Endodermal cell (in vitro differentiated cells): ENCODE measurements at regions not wholly inside any gene's neighbourhood (a gene's known extent, or its start where the extent isn't known, plus 50 kb on each side); places are given as distances from the start of the nearest gene placed in this dataset.
"Not testable (repeated sequence)": the region's sequence is repeated elsewhere in the genome, so short reads cannot be mapped to it uniquely, and the experiment has no call there.

Experiments
- DNase-seq: peaks from one replicate; pipeline ENCODE4 v3.0.0-alpha.2; 2017
- H3K27ac ChIP-seq: 2 replicates; pipeline ENCODE4 v1.5.1; 2013; ENCODE audit warnings: mild to moderate bottlenecking, low read depth, low read length, moderate library complexity
- H3K27me3 ChIP-seq: 2 replicates; pipeline ENCODE4 v1.6.1; 2013; ENCODE audit warnings: mild to moderate bottlenecking, low read length, moderate library complexity; ENCODE audit not compliant: insufficient read depth, control insufficient read depth, poor library complexity, severe bottlenecking
- H3K36me3 ChIP-seq: 2 replicates; pipeline ENCODE4 v1.7.0; 2013; ENCODE audit warnings: mild to moderate bottlenecking, low read length, moderate library complexity; ENCODE audit not compliant: control insufficient read depth, insufficient read depth
- H3K4me1 ChIP-seq: one replicate; pipeline ENCODE4 v1.7.0; 2013; ENCODE audit warnings: low read length; ENCODE audit not compliant: control insufficient read depth, insufficient read depth
- H3K4me3 ChIP-seq: 2 replicates; pipeline ENCODE4 v1.5.1; 2013; ENCODE audit warnings: mild to moderate bottlenecking, low read length, moderate library complexity
- H3K9ac ChIP-seq: 2 replicates; pipeline ENCODE4 v1.6.1; 2013; ENCODE audit warnings: mild to moderate bottlenecking, low read length, moderate library complexity; ENCODE audit not compliant: poor library complexity, severe bottlenecking; ENCODE audit errors: extremely low read depth
- H3K9me3 ChIP-seq: 2 replicates; pipeline ENCODE4 v1.6.1; 2013; ENCODE audit warnings: mild to moderate bottlenecking, low read length, moderate library complexity; ENCODE audit not compliant: control insufficient read depth
- H3K27ac Mint-ChIP-seq: 2 replicates; pipeline ENCODE4 v1.8.0; 2020; ENCODE audit warnings: mixed read lengths
- H3K27me3 Mint-ChIP-seq: 2 replicates; pipeline ENCODE4 v1.8.0; 2021; ENCODE audit warnings: mild to moderate bottlenecking, mixed read lengths; ENCODE audit not compliant: insufficient read depth
- H3K36me3 Mint-ChIP-seq: 2 replicates; pipeline ENCODE4 v1.8.0; 2020; ENCODE audit warnings: low read depth, mixed read lengths
- H3K4me1 Mint-ChIP-seq: 2 replicates; pipeline ENCODE4 v1.8.0; 2020; ENCODE audit warnings: mixed read lengths
- H3K4me3 Mint-ChIP-seq: 2 replicates; pipeline ENCODE4 v1.8.0; 2020; ENCODE audit warnings: mild to moderate bottlenecking, moderate library complexity, mixed read lengths
- H3K9me3 Mint-ChIP-seq: 2 replicates; pipeline ENCODE4 v1.8.0; 2020; ENCODE audit warnings: mild to moderate bottlenecking, mixed read lengths
- CTCF ChIP-seq: fragments of 200-600 bp; sonication (generic); conservative IDR thresholded peaks from 2 replicates; pipeline ENCODE4 v1.5.0; 2021; ENCODE audit warnings: antibody characterized with exemption, mild to moderate bottlenecking
- WGBS, 2 experiments: methylation state at CpG; one replicate each; pipeline versions ENCODE4 v1.1.5 to v1.1.7; 2013; ENCODE audit warnings: missing lambda C conversion rate in 2 of 2, mixed read lengths in 1 of 2; ENCODE audit not compliant: insufficient coverage in 1 of 2, insufficient read length in 1 of 2; 5-methylcytosine and 5-hydroxymethylcytosine counted together

- Mint-ChIP-seq H3K27ac (no peak overlapping the region), H3K4me1 (peaks cover 5% of the 10 kb centered on the region), H3K36me3 (no peaks in the 10 kb centered on the region), H3K9me3 (no peaks in the 10 kb centered on the region), H3K27me3 (no peaks in the 10 kb centered on the region), H3K4me3 (no peak overlapping the region)
- no peak for TF ChIP-seq CTCF
- Histone ChIP-seq H3K4me1 (peaks cover 2% of the 10 kb centered on the region), H3K27me3 (no peaks in the 10 kb centered on the region), H3K4me3 (no peak overlapping the region), H3K27ac (no peak overlapping the region), H3K9me3 (no peaks in the 10 kb centered on the region), H3K36me3 (no peaks in the 10 kb centered on the region), H3K9ac (no peak overlapping the region)
- WGBS, 2 experiments, result 84% methylated on average over 2 of the region's 2 CpGs; no CpG with 5 or more reads in 1 of the 2 experiments
- DNase-seq, result no peak
These were observed 50.3 kb downstream of the GASK1B start for GRCh38 chr4:158122501-158122900.

- WGBS, 2 experiments, result 88% methylated on average over 2 to 3 of the region's 3 CpGs
- no peaks in the 10 kb centered on the region for H3K27me3 ChIP-seq
- no peak overlapping the region for H3K27ac Mint-ChIP-seq
- H3K4me1 Mint-ChIP-seq, result peaks cover 5% of the 10 kb centered on the region
- DNase-seq, result no peak
- H3K4me3 ChIP-seq, result no peak overlapping the region
- no peak overlapping the region for H3K27ac ChIP-seq
- TF ChIP-seq CTCF, result no peak
- H3K27me3 Mint-ChIP-seq, result no peaks in the 10 kb centered on the region
- H3K4me1 ChIP-seq, result peaks cover 3% of the 10 kb centered on the region
- H3K9me3 Mint-ChIP-seq, result no peaks in the 10 kb centered on the region
- no peaks in the 10 kb centered on the region for H3K9me3 ChIP-seq
- no peaks in the 10 kb centered on the region for H3K36me3 Mint-ChIP-seq
- H3K4me3 Mint-ChIP-seq, result no peak overlapping the region
- H3K9ac ChIP-seq, result no peak overlapping the region
- H3K36me3 ChIP-seq, result no peaks in the 10 kb centered on the region
These were observed 51.7 kb downstream of the GASK1B start for GRCh38 chr4:158121161-158121579.

- not testable (repeated sequence) for H3K4me1 ChIP-seq, H3K4me1 Mint-ChIP-seq, H3K27ac ChIP-seq, H3K27ac Mint-ChIP-seq, H3K27me3 ChIP-seq, DNase-seq, H3K36me3 Mint-ChIP-seq, H3K9me3 Mint-ChIP-seq, H3K27me3 Mint-ChIP-seq, H3K9me3 ChIP-seq, H3K36me3 ChIP-seq, H3K9ac ChIP-seq, H3K4me3 ChIP-seq, H3K4me3 Mint-ChIP-seq
- WGBS, 2 experiments, result 86 to 93% methylated on average over 4 to 6 of the region's 6 CpGs
These were observed 52.1 kb downstream of the GASK1B start for GRCh38 chr4:158120645-158121151.

- no peaks in the 10 kb centered on the region for H3K36me3 Mint-ChIP-seq
- peaks cover 46% of the 10 kb centered on the region for H3K4me1 Mint-ChIP-seq
- Histone ChIP-seq H3K9ac (no peak overlapping the region), H3K36me3 (no peaks in the 10 kb centered on the region), H3K4me1 (peaks cover 20% of the 10 kb centered on the region), H3K27ac (no peak overlapping the region), H3K9me3 (no peaks in the 10 kb centered on the region), H3K4me3 (no peak overlapping the region), H3K27me3 (no peaks in the 10 kb centered on the region)
- no peak for DNase-seq
- no peak overlapping the region for H3K27ac Mint-ChIP-seq
- peaks cover 3% of the 10 kb centered on the region for H3K9me3 Mint-ChIP-seq
- no peaks in the 10 kb centered on the region for H3K27me3 Mint-ChIP-seq
- no peak overlapping the region for H3K4me3 Mint-ChIP-seq
- TF ChIP-seq CTCF, result no peak
These were observed 60.2 kb downstream of the GASK1B start for GRCh38 chr4:158112611-158113010.
